ENCODE measurements at regions not wholly inside any gene's neighbourhood (a gene's known extent, or its start where the extent isn't known, plus 50 kb on each side); places are given as distances from the start of the nearest gene placed in this dataset.
"Not testable (repeated sequence)": the region's sequence is repeated elsewhere in the genome, so short reads cannot be mapped to it uniquely, and the experiment has no call there.

DNA sequence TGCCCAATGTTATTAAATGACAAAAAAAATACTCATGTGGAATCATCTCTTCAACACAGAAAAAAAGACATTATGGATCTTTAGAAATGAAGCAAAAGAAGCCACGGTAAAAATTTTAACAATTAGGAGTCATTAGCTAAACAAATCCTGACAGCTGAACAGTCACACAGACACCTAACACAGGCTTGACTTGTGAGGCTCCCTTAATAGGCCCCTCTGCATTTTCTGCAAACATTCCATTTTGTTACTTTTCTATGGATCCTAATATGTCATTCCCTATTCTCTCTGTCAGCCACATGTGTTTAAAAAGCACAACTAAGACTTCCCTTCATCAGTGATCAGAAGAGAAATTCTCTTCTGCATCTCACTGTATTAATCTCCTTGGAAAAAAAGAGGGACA, 1331.5 kb downstream of the CDH8 start:
- H3K4me3 ChIP-seq (ENCODE audit: low read depth, low read length), result no peak overlapping the region

DNA sequence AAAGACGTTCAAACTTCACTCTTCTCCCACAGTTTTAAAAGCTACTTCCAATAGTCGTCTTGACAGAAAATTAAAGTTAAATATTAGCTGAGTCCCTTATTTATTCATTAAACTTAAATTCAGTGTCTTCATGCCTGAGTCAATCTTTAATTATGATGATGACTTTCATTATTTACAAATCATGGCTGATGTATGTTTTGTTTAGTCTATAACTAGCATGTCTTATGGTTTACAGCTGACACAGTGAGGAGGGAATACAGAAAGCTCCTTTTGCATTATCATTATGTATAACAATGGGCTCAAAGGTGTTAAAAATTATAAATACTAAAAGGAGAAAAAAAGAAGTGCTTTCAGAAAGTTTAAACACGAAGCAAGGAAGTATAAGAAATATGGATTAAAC, 1333.1 kb downstream of the CDH8 start:
- no peak overlapping the region for H3K4me3 ChIP-seq (ENCODE audit: low read depth, low read length)

- no peak overlapping the region for H3K4me3 ChIP-seq (ENCODE audit: low read depth, low read length)
Observed at GRCh38 chr16:60686824-60687223, 1349.4 kb downstream of the CDH8 start.

GRCh38 chr16:60684002-60684401, 1352.2 kb downstream of the CDH8 start:
- H3K4me3 ChIP-seq (ENCODE audit: low read depth, low read length), result no peak overlapping the region

DNA sequence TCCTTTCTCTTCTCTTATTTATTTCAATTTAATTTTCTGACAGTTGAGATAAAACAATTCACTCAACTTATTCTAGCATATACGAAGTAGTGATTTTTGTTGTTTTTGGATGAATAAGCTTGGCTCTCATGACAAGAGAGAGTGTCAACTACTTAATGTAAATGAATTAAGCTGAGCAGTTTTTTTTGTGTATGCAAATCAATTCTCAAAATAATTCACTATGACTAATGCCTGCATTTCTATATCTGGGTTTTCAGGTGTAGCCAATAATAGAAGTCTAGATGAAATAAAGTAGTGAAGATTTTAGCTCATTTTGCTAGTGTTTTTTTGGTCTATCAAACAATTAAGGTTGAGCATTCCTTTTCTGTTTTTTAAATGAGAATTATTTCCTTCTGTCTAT, 1354.0 kb downstream of the CDH8 start:
- no peak overlapping the region for H3K4me3 ChIP-seq (ENCODE audit: low read depth, low read length)

DNA sequence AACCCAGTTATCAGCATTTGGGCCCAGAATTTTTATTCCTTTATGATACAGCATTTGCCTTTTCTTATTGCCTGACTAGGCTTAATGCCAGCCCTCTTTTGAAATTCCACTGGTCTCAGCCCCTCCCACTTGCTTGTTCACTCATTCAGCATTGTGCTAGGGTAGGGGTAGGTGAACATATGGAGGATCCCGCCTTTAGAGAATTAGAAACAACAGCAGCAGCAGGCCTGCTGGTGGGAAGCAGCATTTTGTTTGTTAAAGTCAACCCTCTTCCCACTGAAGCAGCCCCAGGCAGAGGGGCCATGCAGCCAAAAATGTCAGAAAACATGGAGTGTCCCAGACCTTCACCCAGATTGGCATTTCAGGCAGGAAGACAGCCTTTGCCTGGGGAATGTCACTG, 1355.2 kb downstream of the CDH8 start:
- H3K4me3 ChIP-seq (ENCODE audit: low read depth, low read length), result no peak overlapping the region

GRCh38 chr16:60675022-60675421, 1361.2 kb downstream of the CDH8 start:
- no peak overlapping the region for H3K4me3 ChIP-seq (ENCODE audit: low read depth, low read length)

DNA sequence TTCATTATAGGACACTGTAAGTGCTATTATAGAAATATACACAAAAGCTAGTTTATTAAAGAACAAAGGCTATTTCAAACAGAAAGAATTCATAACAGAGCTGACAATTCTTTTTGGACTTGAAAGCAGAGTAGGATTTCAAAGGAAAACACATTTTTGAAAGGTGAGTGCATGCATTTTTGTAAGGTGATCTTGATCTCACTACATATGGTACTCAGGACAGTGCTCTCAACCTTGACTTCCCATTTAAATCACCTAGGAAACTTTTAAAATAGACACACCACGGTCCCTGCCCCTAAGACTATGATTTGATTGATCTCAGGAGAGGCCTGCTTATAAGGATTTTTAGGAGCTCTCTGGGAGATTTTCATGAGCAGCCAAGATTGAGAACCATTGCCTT, 1362.0 kb downstream of the CDH8 start:
- H3K4me3 ChIP-seq (ENCODE audit: low read depth, low read length), result no peak overlapping the region

DNA sequence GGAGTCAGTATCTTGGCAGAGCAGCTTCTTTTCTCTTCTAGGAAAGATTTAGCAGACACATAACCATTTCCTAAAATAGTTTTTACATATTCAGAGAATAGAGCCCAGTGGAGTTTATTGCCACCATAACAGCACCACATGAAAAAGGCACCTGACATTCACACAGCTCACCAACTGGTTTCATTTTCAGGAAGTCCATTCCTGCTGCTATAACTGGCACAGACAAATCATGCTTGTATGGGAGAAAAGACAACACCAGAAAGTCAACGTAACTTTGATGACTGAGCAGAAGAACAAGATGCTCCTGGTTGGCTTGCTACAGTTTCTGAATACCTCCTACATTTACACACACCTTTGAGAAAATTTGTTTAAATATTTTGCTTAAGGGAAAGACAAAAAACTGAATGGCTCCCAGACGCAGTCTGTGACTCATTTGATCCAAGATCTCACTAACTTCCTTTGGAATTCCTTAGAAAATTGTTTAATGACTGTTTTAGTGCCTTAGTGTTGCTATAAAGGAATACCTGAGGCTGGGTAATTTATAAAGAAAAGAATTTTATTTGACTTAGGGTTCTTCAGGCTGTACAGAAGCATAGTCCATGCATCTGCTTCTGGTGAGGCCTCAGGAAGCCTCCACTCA, 1380.6 kb downstream of the CDH8 start:
- no peak overlapping the region for H3K4me3 ChIP-seq (ENCODE audit: low read depth, low read length)

DNA sequence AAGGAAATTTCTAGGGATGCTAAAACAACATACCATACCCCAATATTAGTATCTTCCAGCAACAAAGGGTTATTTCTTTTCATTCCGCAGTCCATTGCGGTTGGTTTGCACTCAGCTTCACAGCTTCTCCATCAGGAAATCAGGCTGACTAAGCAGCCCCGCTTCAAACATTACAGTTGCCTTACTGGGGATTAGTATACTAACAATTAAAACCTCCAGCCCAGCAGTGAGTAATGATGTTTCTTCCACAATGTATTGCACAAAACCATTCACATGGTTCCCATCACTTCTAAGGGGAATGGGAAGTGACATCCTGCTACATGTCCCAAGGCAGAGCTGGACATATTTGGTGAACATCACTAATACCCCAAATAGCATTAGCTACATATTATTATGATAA, 1384.9 kb downstream of the CDH8 start:
- no peak overlapping the region for H3K4me3 ChIP-seq (ENCODE audit: low read depth, low read length)

DNA sequence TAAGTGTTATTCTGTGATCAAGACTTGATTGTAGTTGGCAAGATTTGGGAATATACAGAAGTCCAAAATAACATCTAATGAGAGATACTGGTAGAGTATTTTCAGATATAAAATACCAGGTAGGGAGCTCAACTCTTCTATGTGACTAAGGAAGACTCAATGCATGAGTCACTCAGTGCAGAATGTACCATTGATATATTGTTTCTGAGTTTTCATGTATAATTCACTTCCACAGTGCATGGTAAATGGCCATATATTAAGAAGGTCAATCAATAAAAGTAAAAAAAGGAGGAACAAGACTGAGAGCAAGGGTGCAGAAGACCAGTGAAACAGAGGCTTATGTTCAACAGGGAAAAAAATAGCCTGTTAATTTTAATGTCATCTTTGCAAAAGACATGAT, 1387.9 kb downstream of the CDH8 start:
- H3K4me3 ChIP-seq (ENCODE audit: low read depth, low read length), result no peak overlapping the region

GRCh38 chr16:60647388-60647787, 1388.8 kb downstream of the CDH8 start:
- not testable (repeated sequence) for H3K4me3 ChIP-seq (ENCODE audit: low read depth, low read length)

- H3K4me3 ChIP-seq (ENCODE audit: low read depth, low read length), result no peak overlapping the region
Observed at GRCh38 chr16:60646631-60647030, 1389.6 kb downstream of the CDH8 start.

GRCh38 chr16:60645541-60645940, 1390.7 kb downstream of the CDH8 start:
- no peak overlapping the region for H3K4me3 ChIP-seq (ENCODE audit: low read depth, low read length)

GRCh38 chr16:60642956-60643355, 1393.3 kb downstream of the CDH8 start:
- no peak overlapping the region for H3K4me3 ChIP-seq (ENCODE audit: low read depth, low read length)

GRCh38 chr16:60641067-60641665, 1395.1 kb downstream of the CDH8 start:
- no peak overlapping the region for H3K4me3 ChIP-seq (ENCODE audit: low read depth, low read length)

DNA sequence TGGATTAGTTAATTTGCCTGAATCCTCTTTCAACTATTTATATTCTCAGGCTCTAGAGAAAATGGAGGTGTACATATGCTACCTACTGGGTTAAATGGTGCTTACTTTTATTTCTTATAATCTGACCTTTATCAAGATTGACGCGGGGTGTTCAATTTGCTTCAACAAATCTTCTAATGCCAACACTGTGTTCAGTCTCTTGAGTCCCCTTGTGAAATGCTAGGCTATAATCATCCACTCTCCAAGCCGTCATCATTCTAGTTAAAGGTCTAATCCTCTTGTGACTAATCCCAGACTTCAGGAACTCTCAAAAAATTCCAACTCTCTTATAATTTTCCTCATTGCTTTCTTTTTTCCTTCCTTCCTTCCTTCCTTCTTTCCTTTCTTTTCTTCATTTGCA, 1396.2 kb downstream of the CDH8 start:
- no peak overlapping the region for H3K4me3 ChIP-seq (ENCODE audit: low read depth, low read length)

- H3K4me3 ChIP-seq (ENCODE audit: low read depth, low read length), result not testable (repeated sequence)
Observed at GRCh38 chr16:60636636-60637035, 1399.6 kb downstream of the CDH8 start.

DNA sequence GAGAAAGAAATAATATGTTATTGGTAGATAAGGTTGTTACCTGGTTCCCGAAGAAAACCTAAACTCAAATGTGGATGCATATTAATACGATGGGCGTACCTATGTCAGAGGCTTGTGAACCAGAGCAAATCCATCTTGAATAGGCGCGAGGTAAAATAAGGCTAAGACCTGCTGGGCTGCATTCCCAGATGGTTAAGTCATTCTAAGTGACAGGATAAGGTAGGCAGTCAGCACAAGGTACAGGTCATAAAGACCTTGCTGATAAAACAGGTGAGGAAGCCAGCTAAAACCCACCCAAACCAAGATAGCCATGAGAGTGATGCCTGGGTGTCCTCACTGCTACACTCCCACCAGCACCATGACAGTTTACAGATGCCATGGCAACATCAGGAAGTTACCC, 1400.1 kb downstream of the CDH8 start:
- H3K4me3 ChIP-seq (ENCODE audit: low read depth, low read length), result no peak overlapping the region

DNA sequence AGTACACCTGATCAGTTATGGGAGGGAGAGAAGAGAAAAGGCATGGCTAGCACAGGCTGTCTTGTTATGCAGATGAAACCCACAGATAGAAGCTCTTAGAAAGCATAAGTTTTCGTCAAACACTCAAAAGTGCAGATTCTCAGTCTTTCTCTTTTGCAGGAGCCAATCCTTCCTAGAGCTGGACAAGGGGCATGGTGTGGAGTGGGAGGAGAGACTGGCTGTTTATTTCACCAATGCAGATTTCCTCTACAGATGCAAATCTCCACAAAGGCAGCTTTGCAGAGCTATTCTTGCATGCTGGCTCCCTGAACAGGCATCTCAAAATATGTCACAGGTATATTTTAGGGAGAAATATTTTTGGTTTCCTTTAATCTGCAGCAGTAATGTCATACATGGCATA, 1400.7 kb downstream of the CDH8 start:
- H3K4me3 ChIP-seq (ENCODE audit: low read depth, low read length), result no peak overlapping the region

GRCh38 chr16:60611844-60612243, 1424.4 kb downstream of the CDH8 start:
- no peak overlapping the region for H3K4me3 ChIP-seq (ENCODE audit: low read depth, low read length)

DNA sequence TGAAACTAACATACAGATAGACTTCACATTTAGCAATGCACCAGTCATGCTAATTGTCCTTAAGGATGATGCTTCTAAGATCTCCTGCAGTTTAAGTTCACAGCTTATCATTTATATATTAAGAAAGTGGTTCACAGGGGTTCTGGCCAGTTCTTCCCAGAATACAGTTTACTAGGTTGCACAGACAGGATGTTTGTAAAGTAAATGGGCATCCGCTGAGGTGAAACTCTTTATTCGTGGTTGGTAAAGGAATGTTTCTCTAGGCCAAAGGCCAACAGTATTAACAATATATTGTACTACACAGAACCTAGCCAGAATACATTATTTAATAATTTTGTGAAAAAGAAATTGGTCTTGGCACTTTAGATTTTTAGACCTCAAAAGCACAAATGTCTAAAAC, 1427.3 kb downstream of the CDH8 start:
- H3K4me3 ChIP-seq (ENCODE audit: low read depth, low read length), result no peak overlapping the region

GRCh38 chr16:60605652-60606051, 1430.6 kb downstream of the CDH8 start:
- H3K4me3 ChIP-seq (ENCODE audit: low read depth, low read length), result not testable (repeated sequence)

Data from iPS-11a (cell line).